ENCODE measurements at regions not wholly inside any gene's neighbourhood (a gene's known extent, or its start where the extent isn't known, plus 50 kb on each side); places are given as distances from the start of the nearest gene placed in this dataset.

DNA sequence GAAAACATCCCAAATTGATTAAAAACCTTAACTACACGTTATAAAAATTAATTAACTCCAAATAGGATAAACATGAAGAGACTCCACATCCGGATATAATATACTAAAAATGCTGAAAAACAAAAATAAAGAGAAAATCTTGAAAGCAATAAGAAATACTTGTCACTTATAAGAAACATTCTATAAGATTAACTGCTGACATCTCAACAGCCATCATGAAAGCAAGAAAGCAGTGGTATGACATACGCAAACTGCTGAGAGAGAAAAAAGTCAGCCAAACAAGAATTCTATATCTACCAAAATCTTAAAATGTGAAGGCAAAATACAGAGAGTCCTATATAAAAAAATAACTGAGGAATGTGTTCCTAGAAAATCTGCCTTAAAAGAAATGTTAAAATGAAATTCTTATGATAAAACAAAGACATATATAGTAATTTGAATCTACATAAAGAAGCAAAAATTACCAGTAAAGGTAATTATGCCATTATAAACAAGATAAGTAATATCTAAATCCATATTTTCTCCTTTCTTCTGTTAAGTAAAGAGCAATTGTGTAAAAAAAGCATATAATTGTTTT is 1851.1 kb downstream of the PCDH9 start:
- TF ChIP-seq, protein P1, sequence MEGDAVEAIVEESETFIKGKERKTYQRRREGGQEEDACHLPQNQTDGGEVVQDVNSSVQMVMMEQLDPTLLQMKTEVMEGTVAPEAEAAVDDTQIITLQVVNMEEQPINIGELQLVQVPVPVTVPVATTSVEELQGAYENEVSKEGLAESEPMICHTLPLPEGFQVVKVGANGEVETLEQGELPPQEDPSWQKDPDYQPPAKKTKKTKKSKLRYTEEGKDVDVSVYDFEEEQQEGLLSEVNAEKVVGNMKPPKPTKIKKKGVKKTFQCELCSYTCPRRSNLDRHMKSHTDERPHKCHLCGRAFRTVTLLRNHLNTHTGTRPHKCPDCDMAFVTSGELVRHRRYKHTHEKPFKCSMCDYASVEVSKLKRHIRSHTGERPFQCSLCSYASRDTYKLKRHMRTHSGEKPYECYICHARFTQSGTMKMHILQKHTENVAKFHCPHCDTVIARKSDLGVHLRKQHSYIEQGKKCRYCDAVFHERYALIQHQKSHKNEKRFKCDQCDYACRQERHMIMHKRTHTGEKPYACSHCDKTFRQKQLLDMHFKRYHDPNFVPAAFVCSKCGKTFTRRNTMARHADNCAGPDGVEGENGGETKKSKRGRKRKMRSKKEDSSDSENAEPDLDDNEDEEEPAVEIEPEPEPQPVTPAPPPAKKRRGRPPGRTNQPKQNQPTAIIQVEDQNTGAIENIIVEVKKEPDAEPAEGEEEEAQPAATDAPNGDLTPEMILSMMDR (IDR thresholded peaks at IDR 0.05), result no peak
- TF ChIP-seq POLR2AphosphoS5 (IDR thresholded peaks at IDR 0.05), result no peak
- TF ChIP-seq POLR2A (IDR thresholded peaks at IDR 0.05; ENCODE audit: low read depth), result no peak

Data from esophagus muscularis mucosa (tissue), 3 donors.